ENCODE measurements at regions not wholly inside any gene's neighbourhood (a gene's known extent, or its start where the extent isn't known, plus 50 kb on each side); places are given as distances from the start of the nearest gene placed in this dataset.

DNA sequence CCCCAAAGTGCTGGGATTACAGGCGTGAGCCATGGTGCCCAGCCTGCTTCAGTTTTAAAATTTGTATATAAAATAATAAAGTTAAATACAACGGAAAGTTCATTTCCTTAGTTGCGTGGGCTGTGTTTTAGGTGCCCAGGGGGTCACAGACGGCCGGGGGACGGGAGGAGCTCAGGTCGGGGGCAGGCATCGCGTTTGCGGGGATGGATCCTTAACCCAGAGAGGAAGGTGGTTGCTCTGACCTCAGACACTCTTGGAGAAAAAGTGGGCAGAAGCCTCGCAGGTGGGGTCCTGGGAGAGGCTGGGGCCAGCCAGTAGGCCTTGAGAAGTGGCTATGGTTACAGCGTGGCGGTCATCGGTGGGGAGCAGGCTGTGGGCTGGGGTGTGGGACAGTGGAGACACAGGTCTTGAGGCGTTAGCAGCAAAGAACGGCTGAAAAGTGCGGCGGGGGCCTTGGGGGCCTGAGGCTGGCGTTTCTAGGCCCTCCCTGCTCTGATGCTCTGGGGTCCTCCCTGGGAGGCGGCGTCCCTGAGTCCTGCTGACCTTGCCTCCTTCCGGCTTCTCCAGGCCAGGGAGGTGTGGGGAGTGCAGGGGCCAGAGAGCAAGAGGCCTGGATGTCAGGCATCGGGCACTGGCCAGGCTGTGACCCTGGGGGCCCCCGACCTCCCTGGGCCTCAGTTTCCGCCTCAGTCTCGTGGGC, 54.4 kb downstream of the UNCX start:
- no peak for DNase-seq

GRCh38 chr7:1287752-1288201, 55.1 kb downstream of the UNCX start:
- DNase-seq: peak in 7 of 58 donors; percentile 2 to 45 (median 14)

GRCh38 chr7:1288390-1288995, 55.8 kb downstream of the UNCX start:
- peak in 2 of 58 donors; percentile 11 to 14 for DNase-seq

DNA sequence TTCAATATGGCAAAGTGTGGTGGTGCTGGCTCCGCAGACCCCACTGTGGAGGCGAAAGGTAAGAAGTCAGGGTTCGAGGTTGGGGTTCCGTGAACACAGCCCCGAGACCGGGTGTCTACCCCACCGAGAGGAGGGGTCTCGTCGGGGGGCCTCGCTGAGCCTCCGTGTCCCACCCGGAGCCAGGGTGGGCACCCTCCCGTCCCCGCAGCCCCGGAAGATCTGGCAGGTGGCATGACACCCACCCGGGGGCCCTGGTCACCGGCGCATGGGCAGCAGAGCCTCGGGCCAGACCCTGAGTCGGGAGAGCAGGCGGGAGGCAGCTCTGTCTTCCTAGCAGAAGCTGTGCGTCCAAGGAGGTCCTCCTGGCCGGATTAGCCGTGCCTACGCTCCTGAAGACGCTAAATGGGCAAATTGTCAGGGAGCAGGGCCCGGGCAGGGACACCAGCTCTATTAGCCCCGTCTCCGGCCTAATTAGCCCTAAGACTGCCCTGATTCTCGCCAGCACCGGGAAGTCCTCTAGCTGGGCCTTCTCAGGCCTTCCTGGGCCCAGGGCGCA, 56.4 kb downstream of the UNCX start:
- DNase-seq: peak in 4 of 58 donors; percentile 5 to 12 (median 8)

- DNase-seq: peak in 2 of 58 donors; percentile 43 to 44
These were observed 57.0 kb downstream of the UNCX start for GRCh38 chr7:1289666-1290025.

DNA sequence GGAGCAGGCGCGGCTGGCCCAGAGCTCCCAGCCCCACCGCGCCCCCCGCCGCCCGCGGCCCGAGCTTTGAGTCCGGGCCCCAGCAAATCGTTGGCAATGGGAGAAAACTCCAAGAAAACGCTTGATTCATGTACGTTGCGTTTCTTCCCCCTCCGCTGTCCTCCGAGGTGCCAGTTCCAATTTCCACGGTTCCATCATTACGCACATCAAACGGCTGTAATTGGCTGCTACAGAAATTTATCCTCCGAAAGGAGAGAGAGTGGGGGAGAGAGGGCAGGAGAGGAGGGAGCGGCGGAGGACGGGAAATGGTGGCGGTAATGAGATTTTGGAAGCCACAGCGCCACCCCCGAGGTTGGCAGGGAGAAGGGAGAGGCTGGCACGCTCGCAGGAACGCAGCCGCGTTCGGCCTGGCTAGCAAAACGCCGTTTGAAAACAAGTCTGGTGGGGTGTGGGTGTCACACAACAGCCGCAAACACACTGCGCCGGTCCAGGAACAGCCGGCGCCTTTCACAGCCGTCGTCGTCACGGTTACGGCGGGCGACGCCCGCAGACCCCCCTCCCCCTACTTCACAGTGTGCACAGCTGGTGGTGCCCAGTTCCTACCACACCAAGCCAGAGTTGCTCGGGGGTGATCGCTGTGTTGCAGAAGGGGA, 57.5 kb downstream of the UNCX start:
- DNase-seq: peak in 56 of 58 donors; percentile 4 to 85 (median 60)

- DNase-seq: peak in 24 of 58 donors; percentile 14 to 76 (median 48)
These were observed 58.1 kb downstream of the UNCX start for GRCh38 chr7:1290679-1291356.

DNA sequence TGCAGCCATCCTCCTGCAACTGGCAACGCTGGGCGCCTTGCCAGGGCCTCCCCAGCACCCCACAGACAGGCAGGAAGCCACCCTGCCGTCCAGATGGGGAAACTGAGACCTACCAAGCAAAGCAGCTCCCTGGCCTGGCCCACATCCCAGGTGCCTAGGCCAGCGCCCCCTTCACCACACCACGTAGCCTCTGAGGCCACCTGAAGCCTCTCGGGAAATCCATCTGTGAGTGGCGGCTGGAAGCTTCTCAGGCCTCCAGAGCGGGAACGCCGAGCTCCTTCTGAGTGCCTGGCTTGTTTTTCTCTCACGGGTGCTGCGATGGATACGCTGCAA, 58.7 kb downstream of the UNCX start:
- DNase-seq: no peak

DNA sequence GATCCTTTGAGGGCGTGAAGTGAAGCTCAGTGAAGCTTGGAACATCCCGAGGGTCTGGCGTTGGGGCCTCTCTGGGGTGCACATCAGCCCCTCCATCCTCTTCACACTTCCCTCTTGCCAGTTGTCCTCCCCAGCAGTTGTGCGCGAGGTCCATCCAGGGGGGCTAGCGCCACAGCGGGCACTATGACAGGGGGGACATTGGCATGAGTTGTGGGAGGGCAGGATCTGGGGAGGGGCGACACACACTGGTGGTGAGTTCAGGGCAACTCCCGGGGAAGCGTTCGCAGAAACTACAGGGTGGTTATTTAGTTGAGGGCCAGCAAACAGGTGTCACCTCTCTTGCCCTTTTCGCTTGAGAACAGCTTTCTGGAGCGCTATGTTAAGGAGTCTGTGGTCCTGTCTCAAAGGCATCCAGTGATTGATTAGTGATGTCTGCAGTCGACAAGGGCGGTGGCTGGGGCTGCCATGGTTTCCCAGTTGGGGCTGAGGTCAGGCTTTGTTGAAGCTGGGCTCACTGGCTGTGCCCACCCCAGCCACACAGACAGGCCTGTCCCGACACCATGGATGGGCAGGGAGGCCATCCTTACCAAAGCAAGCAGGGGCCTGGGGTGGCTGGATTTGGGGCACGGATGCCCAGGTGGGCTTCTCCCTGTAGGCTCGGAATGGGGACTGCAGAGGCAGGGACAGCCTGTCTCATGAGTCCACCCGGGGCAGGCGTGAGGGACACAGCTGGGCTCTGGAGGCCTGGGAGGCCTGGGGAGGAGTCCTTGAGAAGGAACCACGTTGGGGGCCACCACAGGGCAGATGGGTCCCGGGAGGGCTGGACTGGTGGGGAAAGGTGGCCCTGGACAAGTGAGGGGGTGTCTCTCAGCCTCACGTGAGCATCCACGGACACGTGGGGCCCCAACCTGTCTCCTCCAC, 59.4 kb downstream of the UNCX start:
- no peak for DNase-seq

GRCh38 chr7:1292972-1293830, 60.5 kb downstream of the UNCX start:
- DNase-seq: no peak

DNA sequence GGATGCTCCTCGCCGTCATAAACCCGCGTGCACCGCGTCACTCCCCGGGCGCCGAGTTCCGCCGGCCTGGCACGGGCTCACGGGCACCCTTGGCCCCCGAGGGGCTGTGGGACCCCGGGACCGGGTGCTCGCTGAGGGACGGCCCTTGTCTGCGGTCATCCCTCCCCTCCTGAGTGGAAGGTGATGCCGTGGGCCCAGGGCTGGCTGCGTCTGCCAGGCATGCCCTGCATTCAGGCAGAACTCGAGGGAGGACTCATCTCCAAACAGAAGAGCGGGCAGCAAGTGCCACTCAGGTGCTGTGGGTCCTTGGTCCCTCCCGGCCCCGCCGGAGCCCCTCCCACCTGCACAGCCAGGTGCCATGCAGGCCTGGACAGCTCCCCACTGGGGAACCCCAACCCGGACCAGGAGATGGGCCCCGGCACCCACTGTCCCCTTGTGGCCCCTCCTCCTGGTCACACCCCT, 61.3 kb downstream of the UNCX start:
- no peak for DNase-seq

DNA sequence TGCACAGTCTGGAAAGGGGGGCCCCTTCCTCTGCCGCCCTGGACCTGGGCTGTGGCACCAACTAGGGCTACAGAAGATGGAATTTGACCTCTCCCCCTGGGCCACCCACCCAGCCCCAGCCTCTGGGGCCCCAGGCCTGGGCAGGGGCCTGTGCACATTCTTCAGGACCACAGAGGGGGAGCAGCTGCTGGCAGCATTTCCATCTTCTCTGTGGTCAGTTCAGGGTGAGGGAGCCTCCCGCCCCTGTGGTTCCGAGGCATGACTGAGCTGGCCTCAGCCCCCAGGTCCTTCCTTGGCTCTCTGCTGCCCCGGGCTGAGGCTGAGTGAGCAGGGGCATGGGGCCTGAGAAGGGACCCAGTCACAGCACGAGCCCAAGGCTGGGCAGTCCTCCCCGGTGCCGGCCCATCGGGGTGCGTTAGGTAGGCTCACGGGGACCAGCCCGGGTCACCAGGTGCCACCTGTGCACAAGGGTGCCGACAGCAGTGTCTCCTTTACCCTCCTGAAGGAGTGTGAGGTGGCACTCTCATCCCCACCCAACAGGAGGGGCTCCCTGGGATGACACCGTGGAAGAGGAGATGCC, 63.2 kb downstream of the UNCX start:
- no peak for DNase-seq

DNA sequence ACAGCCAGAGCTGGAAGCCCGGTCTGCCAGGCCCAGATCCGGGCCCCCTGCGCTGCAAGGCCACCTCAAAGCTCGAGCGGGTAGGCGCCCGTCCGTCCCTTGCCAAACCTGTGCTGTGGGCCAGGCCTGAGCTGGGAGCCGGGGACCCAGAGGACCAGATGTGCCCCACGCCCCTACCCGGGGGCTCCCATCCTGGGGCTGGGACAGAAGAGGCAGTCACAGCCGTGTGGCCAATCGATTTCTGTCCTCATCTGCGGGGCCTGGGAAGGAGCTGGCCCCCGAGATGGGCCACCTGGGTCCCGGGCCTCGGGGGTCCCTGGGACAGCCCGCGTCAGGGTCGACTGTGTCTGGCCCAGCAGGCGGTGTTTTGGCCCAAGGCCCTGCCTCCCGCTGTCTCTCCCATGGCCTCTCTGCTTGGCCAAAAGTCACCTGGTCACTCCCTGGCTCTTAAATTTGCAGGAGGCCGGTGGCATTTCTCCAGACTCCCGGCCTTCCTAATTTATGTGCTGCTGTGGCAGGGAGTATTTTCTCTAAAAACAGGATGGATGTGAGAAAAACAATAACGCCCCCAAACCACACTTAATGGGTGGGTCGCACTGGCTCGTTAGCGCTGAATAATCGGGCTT, 63.8 kb downstream of the UNCX start:
- no peak for DNase-seq

DNA sequence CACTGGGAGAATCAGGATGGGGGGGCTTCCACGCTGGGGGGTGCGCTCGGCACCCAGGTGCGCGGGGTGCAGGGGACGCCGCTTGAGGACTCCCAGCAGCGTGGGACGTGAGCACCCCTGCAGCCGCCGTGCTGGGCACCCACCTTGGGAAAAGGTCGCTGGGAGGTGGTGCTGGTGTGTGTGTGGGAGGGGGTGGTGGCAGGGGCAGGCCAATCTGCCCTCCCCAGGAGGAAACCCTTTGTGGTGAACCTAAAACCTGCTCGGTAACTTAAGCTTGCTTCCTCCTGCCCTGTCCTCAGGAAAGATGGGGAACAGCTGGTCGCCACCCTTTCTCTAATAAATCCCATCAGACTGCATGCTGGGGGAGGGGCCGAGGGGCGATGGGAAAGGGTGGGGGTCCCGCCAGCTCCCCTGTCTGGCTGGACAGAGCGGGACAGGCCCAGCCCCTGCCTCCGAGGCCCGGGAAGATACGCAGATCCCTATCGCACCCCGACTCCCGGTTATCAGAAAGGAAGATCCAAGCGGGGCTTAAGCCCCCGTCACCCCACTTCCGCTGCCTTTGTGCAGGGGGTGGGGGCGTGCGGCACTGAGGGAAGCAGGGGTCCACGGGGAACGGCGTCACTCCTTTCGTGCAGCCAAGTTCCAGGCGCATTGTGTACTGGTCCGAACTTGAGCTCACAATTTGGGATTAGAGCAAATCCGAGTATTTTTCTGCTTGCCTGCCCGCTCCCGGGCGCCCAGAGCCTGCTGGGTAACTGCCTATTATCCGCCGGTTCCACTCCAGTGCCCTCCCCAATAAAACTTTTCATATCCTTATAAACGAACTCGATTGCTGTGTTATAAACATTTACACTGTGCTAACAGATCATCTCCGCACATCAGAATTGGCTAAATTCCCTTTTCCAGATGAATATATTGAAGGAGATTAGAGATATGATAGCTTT, 64.6 kb downstream of the UNCX start:
- DNase-seq: no peak

GRCh38 chr7:1298051-1298930, 65.6 kb downstream of the UNCX start:
- DNase-seq: no peak

Data from anterior cingulate cortex (tissue), 58 donors.